Keratinocyte (primary cell): ENCODE measurements at regions not wholly inside any gene's neighbourhood (a gene's known extent, or its start where the extent isn't known, plus 50 kb on each side); places are given as distances from the start of the nearest gene placed in this dataset.

ENCODE experiments used
- DNase-seq: peaks from one replicate; pipeline ENCODE4 v3.0.0-alpha.2; 2011; ENCODE audit warnings: low read depth, missing footprints, low spot score
- FAIRE-seq: peaks from 2 replicates; lab custom pipeline; 2011; peaks lifted over from hg19 to GRCh38; lab: Jason Lieb, UNC
- H2AFZ ChIP-seq: 2 replicates; pipeline ENCODE4 v1.6.0; 2012; ENCODE audit warnings: low read length, control low read depth, inconsistent platforms; ENCODE audit not compliant: control insufficient read depth
- H3K27ac ChIP-seq: 2 replicates; pipeline ENCODE4 v1.5.1; 2011; ENCODE audit warnings: low read length; ENCODE audit not compliant: control insufficient read depth, insufficient read depth
- H3K27me3 ChIP-seq: 3 replicates; pipeline ENCODE4 v1.6.0; 2011; ENCODE audit warnings: low read length; ENCODE audit not compliant: control insufficient read depth, insufficient read depth; ENCODE audit errors: extremely low read depth
- H3K36me3 ChIP-seq, 2 experiments: 2 replicates in 1 of 2; 3 replicates in 1 of 2; pipeline ENCODE4 v1.5.1; 2011; ENCODE audit warnings: low read length in 2 of 2, mild to moderate bottlenecking in 1 of 2; ENCODE audit not compliant: control insufficient read depth in 2 of 2, insufficient read depth in 2 of 2; ENCODE audit errors: extremely low read depth in 1 of 2
- H3K4me1 ChIP-seq: 3 replicates; pipeline ENCODE4 v1.5.1; 2011; ENCODE audit warnings: low read length; ENCODE audit not compliant: control insufficient read depth, insufficient read depth; ENCODE audit errors: extremely low read depth
- H3K4me2 ChIP-seq: 3 replicates; pipeline ENCODE4 v1.6.0; 2011; ENCODE audit warnings: low read depth, low read length; ENCODE audit not compliant: control insufficient read depth, insufficient read depth; ENCODE audit errors: extremely low read depth
- H3K4me3 ChIP-seq, 3 experiments: fragments of 200-600 bp in 1 of 3; sonication (generic) in 1 of 3; 2 replicates in 2 of 3; 3 replicates in 1 of 3; pipeline ENCODE4 v1.5.1; 2011 to 2016; ENCODE audit warnings: low read length in 3 of 3, mild to moderate bottlenecking in 3 of 3, control low read depth in 2 of 3, inconsistent platforms in 1 of 3, low read depth in 1 of 3, mixed read lengths in 1 of 3, mixed run types in 1 of 3, moderate library complexity in 1 of 3; ENCODE audit not compliant: control insufficient read depth in 2 of 3, insufficient read depth in 2 of 3; ENCODE audit errors: extremely low read depth in 1 of 3
- H3K79me2 ChIP-seq: 2 replicates; pipeline ENCODE4 v1.6.0; 2012; ENCODE audit warnings: low read length; ENCODE audit not compliant: control insufficient read depth, insufficient read depth
- H3K9ac ChIP-seq: 3 replicates; pipeline ENCODE4 v1.6.0; 2011; ENCODE audit warnings: low read length; ENCODE audit not compliant: control insufficient read depth, insufficient read depth; ENCODE audit errors: extremely low read depth
- H3K9me1 ChIP-seq: 3 replicates; pipeline ENCODE4 v1.6.0; 2011; ENCODE audit warnings: low read length; ENCODE audit not compliant: control insufficient read depth, insufficient read depth; ENCODE audit errors: extremely low read depth
- H3K9me3 ChIP-seq: 2 replicates; pipeline ENCODE4 v1.5.1; 2012; ENCODE audit warnings: low read depth, low read length; ENCODE audit not compliant: control insufficient read depth
- H4K20me1 ChIP-seq: 3 replicates; pipeline ENCODE4 v1.6.0; 2011; ENCODE audit warnings: low read length; ENCODE audit not compliant: control insufficient read depth, insufficient read depth; ENCODE audit errors: extremely low read depth
- CTCF ChIP-seq, 3 experiments: IDR thresholded peaks in 1 of 3; conservative IDR thresholded peaks in 1 of 3; optimal IDR thresholded peaks in 1 of 3; 2 replicates in 2 of 3; 3 replicates in 1 of 3; pipeline versions ENCODE3 to v1.5.1; 2011; ENCODE audit warnings: low read length in 3 of 3, mild to moderate bottlenecking in 3 of 3, moderate library complexity in 2 of 3, control low read depth in 1 of 3, inconsistent platforms in 1 of 3; ENCODE audit not compliant: insufficient read depth in 2 of 3; ENCODE audit errors: extremely low read depth in 1 of 3
- EZH2 ChIP-seq: IDR thresholded peaks from one replicate; pipeline ENCODE4 v1.6.1; 2012; ENCODE audit warnings: inconsistent platforms, mild to moderate bottlenecking, low read length, moderate library complexity
- dilution Hi-C: fragments of 300-500 bp; cut with MboI; formaldehyde crosslinking; loops from one replicate; pipeline ENCODE4 v1.7.0; 2020; ENCODE audit warnings: low sequenced_read_pairs; ENCODE audit not compliant: extremely low pct_ligation_motif_present

GRCh38 chr14:38794677-38795076, 308.4 kb downstream of the SEC23A start:
- no peak overlapping the region for H3K9ac ChIP-seq
- no peak for TF ChIP-seq EZH2
- no peak for TF ChIP-seq CTCF (optimal IDR thresholded peaks at IDR 0.05 in 1 of 3, IDR thresholded peaks at IDR 0.05 in 1 of 3, conservative IDR thresholded peaks at IDR 0.05 in 1 of 3; ENCODE audit: extremely low read depth in 1 of 3, insufficient read depth in 2 of 3, low read length in 3 of 3)
- dilution Hi-C loops, result no loop called here
- H3K79me2 ChIP-seq, result no peaks in the 10 kb centered on the region
- H3K4me1 ChIP-seq, result no peaks in the 10 kb centered on the region
- no peak overlapping the region for H3K4me2 ChIP-seq
- no peaks in the 10 kb centered on the region for H3K9me3 ChIP-seq
- DNase-seq (no peak), FAIRE-seq (no peak)
- no peak overlapping the region for H3K4me3 ChIP-seq
- H2AFZ ChIP-seq, result no peak overlapping the region
- H3K36me3 ChIP-seq, result no peaks in the 10 kb centered on the region
- no peak overlapping the region for H3K27ac ChIP-seq
- no peaks in the 10 kb centered on the region for H3K9me1 ChIP-seq
- H3K27me3 ChIP-seq, result no peaks in the 10 kb centered on the region
- no peaks in the 10 kb centered on the region for H4K20me1 ChIP-seq

DNA sequence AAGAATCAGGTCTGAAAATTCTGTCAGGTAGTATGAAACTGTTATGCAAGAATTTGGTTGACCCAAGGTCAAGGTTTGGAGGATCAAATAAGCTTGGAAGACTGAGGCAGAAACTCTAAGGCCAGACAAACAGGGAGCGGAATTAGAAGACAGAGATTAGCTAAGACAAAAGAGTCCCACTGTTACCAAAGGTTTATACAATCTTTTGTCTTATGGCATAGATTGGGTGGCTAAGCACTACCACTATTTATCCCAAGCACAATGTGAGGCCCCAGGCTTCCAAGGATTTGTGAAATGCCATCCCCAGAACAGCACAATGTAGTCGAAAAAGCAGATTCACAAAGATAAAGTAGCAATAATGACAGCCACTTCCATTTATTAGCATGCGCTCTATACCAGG, 311.2 kb downstream of the SEC23A start:
- Histone ChIP-seq H2AFZ (no peak overlapping the region), H3K27me3 (no peaks in the 10 kb centered on the region), H3K9me1 (no peaks in the 10 kb centered on the region), H3K9ac (no peak overlapping the region), H3K36me3 (no peaks in the 10 kb centered on the region), H3K9me3 (no peaks in the 10 kb centered on the region), H3K27ac (no peak overlapping the region), H4K20me1 (no peaks in the 10 kb centered on the region), H3K79me2 (no peaks in the 10 kb centered on the region), H3K4me3 (no peak overlapping the region), H3K4me2 (no peak overlapping the region), H3K4me1 (no peaks in the 10 kb centered on the region)
- no peak for TF ChIP-seq CTCF (optimal IDR thresholded peaks at IDR 0.05 in 1 of 3, IDR thresholded peaks at IDR 0.05 in 1 of 3, conservative IDR thresholded peaks at IDR 0.05 in 1 of 3; ENCODE audit: extremely low read depth in 1 of 3, insufficient read depth in 2 of 3, low read length in 3 of 3)
- DNase-seq, result no peak
- dilution Hi-C loops, result no loop called here
- FAIRE-seq, result no peak
